ENCODE measurements at regions not wholly inside any gene's neighbourhood (a gene's known extent, or its start where the extent isn't known, plus 50 kb on each side); places are given as distances from the start of the nearest gene placed in this dataset.

- TF ChIP-seq CTCF (IDR thresholded peaks at IDR 0.05; ENCODE audit: low read depth, low read length) (no peak), EZH2phosphoT487 (IDR thresholded peaks at IDR 0.05; ENCODE audit: low read depth) (no peak)
Measured at GRCh38 chr12:22812531-22812930, 187.6 kb downstream of the ETNK1 start.
